Brain microvascular endothelial cell (primary cell): ENCODE measurements at regions not wholly inside any gene's neighbourhood (a gene's known extent, or its start where the extent isn't known, plus 50 kb on each side); places are given as distances from the start of the nearest gene placed in this dataset.

Experiments
- DNase-seq: peaks from one replicate; pipeline ENCODE4 v3.0.0-alpha.2; 2020
- H3K27ac ChIP-seq: fragments of 250-450 bp; sonication (Bioruptor Pico); 2 replicates; pipeline ENCODE4 v1.5.1; 2020; ENCODE audit warnings: mild to moderate bottlenecking, moderate library complexity
- H3K27me3 ChIP-seq: fragments of 250-450 bp; sonication (Bioruptor Pico); replicated peaks from 2 replicates; pipeline ENCODE4 v1.5.1; 2020; ENCODE audit warnings: mild to moderate bottlenecking
- H3K36me3 ChIP-seq: fragments of 250-450 bp; sonication (Bioruptor Pico); replicated peaks from 2 replicates; pipeline ENCODE4 v1.5.1; 2020; ENCODE audit warnings: mild to moderate bottlenecking
- H3K4me3 ChIP-seq: 2 replicates; pipeline ENCODE4 v1.5.1; 2011; ENCODE audit warnings: low read depth, mild to moderate bottlenecking, control low read depth, low read length, moderate library complexity
- in situ Hi-C: cut with HindIII; loops from 2 replicates; pipeline ENCODE4 v1.10.0; 2017; ENCODE audit warnings: low sequenced_read_pairs, low pct_ligation_motif_present
- TF ChIP-seq, protein P1 (sequence below): IDR thresholded peaks from 2 replicates; pipeline ENCODE4 v1.5.1; 2011; ENCODE audit warnings: low read depth, mild to moderate bottlenecking, moderate library complexity, low read length, control low read depth, inconsistent platforms; ENCODE audit errors: missing control alignments

GRCh38 chr20:55070001-55070400 is 594.6 kb downstream of the DOK5 start:
- DNase-seq, result no peak
- in situ Hi-C loops, result no loop called here
- H3K27me3 ChIP-seq, result no peaks in the 10 kb centered on the region
- H3K27ac ChIP-seq, result no peak overlapping the region
- H3K36me3 ChIP-seq, result no peaks in the 10 kb centered on the region
- no peak overlapping the region for H3K4me3 ChIP-seq
- TF ChIP-seq, protein P1, sequence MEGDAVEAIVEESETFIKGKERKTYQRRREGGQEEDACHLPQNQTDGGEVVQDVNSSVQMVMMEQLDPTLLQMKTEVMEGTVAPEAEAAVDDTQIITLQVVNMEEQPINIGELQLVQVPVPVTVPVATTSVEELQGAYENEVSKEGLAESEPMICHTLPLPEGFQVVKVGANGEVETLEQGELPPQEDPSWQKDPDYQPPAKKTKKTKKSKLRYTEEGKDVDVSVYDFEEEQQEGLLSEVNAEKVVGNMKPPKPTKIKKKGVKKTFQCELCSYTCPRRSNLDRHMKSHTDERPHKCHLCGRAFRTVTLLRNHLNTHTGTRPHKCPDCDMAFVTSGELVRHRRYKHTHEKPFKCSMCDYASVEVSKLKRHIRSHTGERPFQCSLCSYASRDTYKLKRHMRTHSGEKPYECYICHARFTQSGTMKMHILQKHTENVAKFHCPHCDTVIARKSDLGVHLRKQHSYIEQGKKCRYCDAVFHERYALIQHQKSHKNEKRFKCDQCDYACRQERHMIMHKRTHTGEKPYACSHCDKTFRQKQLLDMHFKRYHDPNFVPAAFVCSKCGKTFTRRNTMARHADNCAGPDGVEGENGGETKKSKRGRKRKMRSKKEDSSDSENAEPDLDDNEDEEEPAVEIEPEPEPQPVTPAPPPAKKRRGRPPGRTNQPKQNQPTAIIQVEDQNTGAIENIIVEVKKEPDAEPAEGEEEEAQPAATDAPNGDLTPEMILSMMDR, result no peak

DNA sequence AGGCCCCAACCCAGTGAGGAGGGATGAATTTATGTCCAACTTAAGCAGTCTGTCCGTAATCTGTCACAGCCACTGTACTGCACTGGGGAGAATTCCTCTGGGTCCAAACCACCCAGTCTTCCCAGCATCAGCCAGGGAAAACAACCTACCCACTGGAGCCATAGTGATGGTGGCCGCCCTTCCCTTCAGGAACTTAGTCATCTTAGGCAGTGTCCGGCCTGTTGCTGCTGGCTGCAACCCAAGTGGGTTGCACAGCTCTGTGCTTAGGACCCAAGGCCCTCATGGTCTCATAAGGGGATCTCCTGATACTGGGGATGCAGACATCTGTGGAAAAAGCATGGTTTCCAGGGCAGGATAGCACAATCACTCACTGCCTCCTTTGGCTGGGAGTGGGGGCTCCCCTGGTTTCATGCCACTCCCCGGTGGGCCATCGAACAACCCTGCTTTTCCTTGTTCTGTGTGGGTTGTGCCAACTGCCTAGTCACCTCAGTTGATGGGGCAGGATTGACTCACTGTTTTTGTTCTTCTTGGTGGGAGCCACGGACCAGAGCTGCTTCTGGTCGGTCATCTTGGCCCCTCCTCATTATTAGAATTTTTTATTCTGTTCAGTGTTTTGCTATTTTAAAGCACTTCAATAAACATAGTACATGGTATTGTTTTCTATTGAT is 591.9 kb downstream of the DOK5 start:
- Histone ChIP-seq H3K27me3 (no peaks in the 10 kb centered on the region), H3K4me3 (no peak overlapping the region), H3K36me3 (no peaks in the 10 kb centered on the region), H3K27ac (no peak overlapping the region)
- TF ChIP-seq, protein P1, result no peak
- DNase-seq, result no peak
- in situ Hi-C loops, result no loop called here

- no peak for DNase-seq
- TF ChIP-seq, protein P1, result no peak
- no peak overlapping the region for H3K4me3 ChIP-seq
- no peaks in the 10 kb centered on the region for H3K36me3 ChIP-seq
- no peaks in the 10 kb centered on the region for H3K27me3 ChIP-seq
- no peak overlapping the region for H3K27ac ChIP-seq
- in situ Hi-C loops, result no loop called here
These were observed 583.5 kb downstream of the DOK5 start for GRCh38 chr20:55058938-55059337.

- H3K27ac ChIP-seq, result no peak overlapping the region
- no peaks in the 10 kb centered on the region for H3K36me3 ChIP-seq
- no peak overlapping the region for H3K4me3 ChIP-seq
- DNase-seq, result no peak
- in situ Hi-C loops, result no loop called here
- no peaks in the 10 kb centered on the region for H3K27me3 ChIP-seq
- TF ChIP-seq, protein P1, result no peak
These were observed 582.5 kb downstream of the DOK5 start for GRCh38 chr20:55057779-55058415.

GRCh38 chr20:55054453-55054852 is 579.1 kb downstream of the DOK5 start:
- TF ChIP-seq, protein P1, result no peak
- DNase-seq, result no peak
- in situ Hi-C loops, result no loop called here
- Histone ChIP-seq H3K27me3 (no peaks in the 10 kb centered on the region), H3K4me3 (no peak overlapping the region), H3K36me3 (no peaks in the 10 kb centered on the region), H3K27ac (no peak overlapping the region)

DNA sequence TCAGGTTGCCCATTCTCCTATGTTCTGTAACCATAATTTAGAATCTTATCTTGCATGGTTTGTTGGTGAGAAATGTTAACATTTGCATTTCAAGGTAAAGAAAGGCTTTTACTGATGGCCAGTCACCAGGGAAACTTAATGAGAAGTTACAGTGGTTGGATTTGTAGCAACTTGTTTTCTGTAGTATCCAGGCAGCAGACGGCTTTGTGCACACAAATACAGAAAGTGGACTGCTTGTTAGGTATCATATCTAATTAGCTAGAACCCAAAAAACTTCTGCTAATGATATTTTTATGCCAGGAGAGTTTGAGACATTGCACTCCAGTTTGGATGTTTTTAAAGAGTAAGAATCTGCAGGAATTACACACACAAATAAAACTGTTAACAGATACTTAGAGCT is 578.0 kb downstream of the DOK5 start:
- no peaks in the 10 kb centered on the region for H3K27me3 ChIP-seq
- DNase-seq, result no peak
- H3K36me3 ChIP-seq, result no peaks in the 10 kb centered on the region
- TF ChIP-seq, protein P1, result no peak
- H3K4me3 ChIP-seq, result no peak overlapping the region
- in situ Hi-C loops, result no loop called here
- H3K27ac ChIP-seq, result no peak overlapping the region
